WTC11 (cell line): ENCODE measurements at regions not wholly inside any gene's neighbourhood (a gene's known extent, or its start where the extent isn't known, plus 50 kb on each side); places are given as distances from the start of the nearest gene placed in this dataset.

Experiments
- NR2C2 ChIP-seq: sonication (generic); formaldehyde crosslinking; IDR thresholded peaks from 2 replicates; pipeline ENCODE4 v1.8.0; 2022; ENCODE audit warnings: mild to moderate bottlenecking, missing genetic modification reagents
- ZNF671 ChIP-seq: fragments of 250-450 bp; sonication (Bioruptor Pico); IDR thresholded peaks from 2 replicates; pipeline ENCODE4 v1.8.0; 2021; ENCODE audit warnings: mild to moderate bottlenecking
- TF ChIP-seq, protein P1 (sequence below): sonication (generic); formaldehyde crosslinking; IDR thresholded peaks from 2 replicates; pipeline ENCODE4 v1.8.0; 2022; ENCODE audit warnings: missing genetic modification reagents
- TF ChIP-seq, protein P2 (sequence below): sonication (generic); formaldehyde crosslinking; IDR thresholded peaks from 2 replicates; pipeline ENCODE4 v1.8.1; 2023; ENCODE audit warnings: mild to moderate bottlenecking, missing genetic modification reagents

DNA sequence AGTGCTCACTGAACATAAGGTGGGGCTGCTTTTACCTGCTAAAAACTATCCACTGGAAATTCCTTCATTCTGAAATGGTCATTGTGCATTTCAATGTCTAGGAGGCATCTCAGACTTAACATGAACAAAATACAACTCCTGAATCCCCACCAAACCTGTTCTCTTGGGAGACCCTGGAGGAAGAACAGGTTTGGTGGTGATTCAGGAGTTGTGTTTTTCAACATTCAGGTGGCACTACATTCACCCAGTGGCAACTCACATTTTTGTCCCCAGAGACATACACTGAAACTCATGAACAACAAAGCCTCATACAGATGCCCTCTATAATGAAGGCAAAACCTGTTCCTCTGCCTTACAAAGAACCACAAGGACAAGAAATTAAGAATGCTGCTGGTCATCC, 64.3 kb upstream of the CYP2D6 start:
- TF ChIP-seq, protein P1, sequence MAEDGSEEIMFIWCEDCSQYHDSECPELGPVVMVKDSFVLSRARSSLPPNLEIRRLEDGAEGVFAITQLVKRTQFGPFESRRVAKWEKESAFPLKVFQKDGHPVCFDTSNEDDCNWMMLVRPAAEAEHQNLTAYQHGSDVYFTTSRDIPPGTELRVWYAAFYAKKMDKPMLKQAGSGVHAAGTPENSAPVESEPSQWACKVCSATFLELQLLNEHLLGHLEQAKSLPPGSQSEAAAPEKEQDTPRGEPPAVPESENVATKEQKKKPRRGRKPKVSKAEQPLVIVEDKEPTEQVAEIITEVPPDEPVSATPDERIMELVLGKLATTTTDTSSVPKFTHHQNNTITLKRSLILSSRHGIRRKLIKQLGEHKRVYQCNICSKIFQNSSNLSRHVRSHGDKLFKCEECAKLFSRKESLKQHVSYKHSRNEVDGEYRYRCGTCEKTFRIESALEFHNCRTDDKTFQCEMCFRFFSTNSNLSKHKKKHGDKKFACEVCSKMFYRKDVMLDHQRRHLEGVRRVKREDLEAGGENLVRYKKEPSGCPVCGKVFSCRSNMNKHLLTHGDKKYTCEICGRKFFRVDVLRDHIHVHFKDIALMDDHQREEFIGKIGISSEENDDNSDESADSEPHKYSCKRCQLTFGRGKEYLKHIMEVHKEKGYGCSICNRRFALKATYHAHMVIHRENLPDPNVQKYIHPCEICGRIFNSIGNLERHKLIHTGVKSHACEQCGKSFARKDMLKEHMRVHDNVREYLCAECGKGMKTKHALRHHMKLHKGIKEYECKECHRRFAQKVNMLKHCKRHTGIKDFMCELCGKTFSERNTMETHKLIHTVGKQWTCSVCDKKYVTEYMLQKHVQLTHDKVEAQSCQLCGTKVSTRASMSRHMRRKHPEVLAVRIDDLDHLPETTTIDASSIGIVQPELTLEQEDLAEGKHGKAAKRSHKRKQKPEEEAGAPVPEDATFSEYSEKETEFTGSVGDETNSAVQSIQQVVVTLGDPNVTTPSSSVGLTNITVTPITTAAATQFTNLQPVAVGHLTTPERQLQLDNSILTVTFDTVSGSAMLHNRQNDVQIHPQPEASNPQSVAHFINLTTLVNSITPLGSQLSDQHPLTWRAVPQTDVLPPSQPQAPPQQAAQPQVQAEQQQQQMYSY = no peak
- TF ChIP-seq, protein P2, sequence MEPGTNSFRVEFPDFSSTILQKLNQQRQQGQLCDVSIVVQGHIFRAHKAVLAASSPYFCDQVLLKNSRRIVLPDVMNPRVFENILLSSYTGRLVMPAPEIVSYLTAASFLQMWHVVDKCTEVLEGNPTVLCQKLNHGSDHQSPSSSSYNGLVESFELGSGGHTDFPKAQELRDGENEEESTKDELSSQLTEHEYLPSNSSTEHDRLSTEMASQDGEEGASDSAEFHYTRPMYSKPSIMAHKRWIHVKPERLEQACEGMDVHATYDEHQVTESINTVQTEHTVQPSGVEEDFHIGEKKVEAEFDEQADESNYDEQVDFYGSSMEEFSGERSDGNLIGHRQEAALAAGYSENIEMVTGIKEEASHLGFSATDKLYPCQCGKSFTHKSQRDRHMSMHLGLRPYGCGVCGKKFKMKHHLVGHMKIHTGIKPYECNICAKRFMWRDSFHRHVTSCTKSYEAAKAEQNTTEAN (CRISPR knock-in tag) = no peak
- TF ChIP-seq ZNF671 (no peak), NR2C2 (no peak)
